Breast epithelium (tissue), 3 donors: ENCODE measurements at regions not wholly inside any gene's neighbourhood (a gene's known extent, or its start where the extent isn't known, plus 50 kb on each side); places are given as distances from the start of the nearest gene placed in this dataset.

Experiments used
- POLR2AphosphoS5 ChIP-seq, 3 donors: sonication (generic); formaldehyde crosslinking; IDR thresholded peaks; one replicate each; pipeline ENCODE4 v1.6.1; 2017; ENCODE audit warnings: antibody characterized with exemption in 3 of 3
- TF ChIP-seq, protein P1 (sequence below), 3 donors: fragments of 450-650 bp; IDR thresholded peaks; one replicate each; pipeline ENCODE4 v1.5.1; 2016 to 2017; ENCODE audit warnings: antibody characterized with exemption in 3 of 3, mild to moderate bottlenecking in 3 of 3, moderate library complexity in 3 of 3

DNA sequence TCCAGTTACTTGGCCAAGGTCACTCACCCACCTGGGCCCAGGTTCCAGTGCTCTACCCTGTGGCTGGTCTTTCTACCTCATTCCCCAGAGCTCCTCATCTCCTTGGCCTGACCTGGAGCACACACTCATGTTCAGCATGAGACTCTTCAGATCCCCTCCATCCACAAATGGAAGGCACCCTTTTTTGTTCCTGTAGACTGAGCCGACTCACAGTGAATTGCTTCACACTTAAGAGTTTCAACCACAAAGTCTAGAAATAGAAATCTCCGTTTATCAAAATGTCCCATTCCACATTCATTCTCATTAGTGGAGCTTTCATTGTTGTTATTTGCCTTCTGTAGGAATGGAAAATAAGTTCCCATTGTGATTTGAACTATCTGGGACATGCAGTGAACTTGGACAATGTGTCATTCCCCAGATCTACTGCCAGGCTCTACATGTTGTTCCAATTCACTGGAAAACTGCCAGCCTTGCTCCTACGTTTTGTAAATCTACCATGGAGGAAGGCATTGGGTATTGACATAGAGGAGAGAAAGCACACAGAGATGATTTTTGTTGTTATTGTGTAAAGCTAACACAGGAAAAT, 125.3 kb upstream of the CELF2 start:
- no peak for TF ChIP-seq POLR2AphosphoS5 (IDR thresholded peaks at IDR 0.05)
- TF ChIP-seq, protein P1, sequence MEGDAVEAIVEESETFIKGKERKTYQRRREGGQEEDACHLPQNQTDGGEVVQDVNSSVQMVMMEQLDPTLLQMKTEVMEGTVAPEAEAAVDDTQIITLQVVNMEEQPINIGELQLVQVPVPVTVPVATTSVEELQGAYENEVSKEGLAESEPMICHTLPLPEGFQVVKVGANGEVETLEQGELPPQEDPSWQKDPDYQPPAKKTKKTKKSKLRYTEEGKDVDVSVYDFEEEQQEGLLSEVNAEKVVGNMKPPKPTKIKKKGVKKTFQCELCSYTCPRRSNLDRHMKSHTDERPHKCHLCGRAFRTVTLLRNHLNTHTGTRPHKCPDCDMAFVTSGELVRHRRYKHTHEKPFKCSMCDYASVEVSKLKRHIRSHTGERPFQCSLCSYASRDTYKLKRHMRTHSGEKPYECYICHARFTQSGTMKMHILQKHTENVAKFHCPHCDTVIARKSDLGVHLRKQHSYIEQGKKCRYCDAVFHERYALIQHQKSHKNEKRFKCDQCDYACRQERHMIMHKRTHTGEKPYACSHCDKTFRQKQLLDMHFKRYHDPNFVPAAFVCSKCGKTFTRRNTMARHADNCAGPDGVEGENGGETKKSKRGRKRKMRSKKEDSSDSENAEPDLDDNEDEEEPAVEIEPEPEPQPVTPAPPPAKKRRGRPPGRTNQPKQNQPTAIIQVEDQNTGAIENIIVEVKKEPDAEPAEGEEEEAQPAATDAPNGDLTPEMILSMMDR (IDR thresholded peaks at IDR 0.05), result no peak
